Neural cell (in vitro differentiated cells): ENCODE measurements at regions not wholly inside any gene's neighbourhood (a gene's known extent, or its start where the extent isn't known, plus 50 kb on each side); places are given as distances from the start of the nearest gene placed in this dataset.

Experiments used
- H2AFZ ChIP-seq: fragments of 200-600, 300-800 bp; sonication (generic), shearing (Covaris generic); 2 replicates; pipeline ENCODE4 v1.6.0; 2014; ENCODE audit warnings: low read depth, mild to moderate bottlenecking, antibody characterized with exemption, low read length, moderate library complexity
- H3F3A ChIP-seq: fragments of 200-600 bp; shearing (Covaris generic); 2 replicates; pipeline ENCODE4 v1.6.1; 2016; ENCODE audit warnings: mild to moderate bottlenecking, moderate library complexity, mixed read lengths, antibody characterized with exemption, low read length; ENCODE audit not compliant: insufficient read depth, poor library complexity, severe bottlenecking
- H3K27ac ChIP-seq: fragments of 200-600, 300-800 bp; sonication (generic), shearing (Covaris generic); 2 replicates; pipeline ENCODE4 v1.5.1; 2014; ENCODE audit warnings: mild to moderate bottlenecking, low read length, moderate library complexity
- H3K27me3 ChIP-seq: fragments of 300-800, 200-600 bp; sonication (generic), shearing (Covaris generic); 2 replicates; pipeline ENCODE4 v1.6.0; 2014; ENCODE audit warnings: mild to moderate bottlenecking, low read depth, low read length, moderate library complexity; ENCODE audit not compliant: insufficient read depth
- H3K36me3 ChIP-seq: fragments of 300-800, 200-600 bp; sonication (generic), shearing (Covaris generic); 2 replicates; pipeline ENCODE4 v1.5.1; 2014; ENCODE audit warnings: mild to moderate bottlenecking, antibody characterized with exemption, low read length, moderate library complexity; ENCODE audit not compliant: insufficient read depth
- H3K4me2 ChIP-seq: fragments of 300-800, 200-600 bp; sonication (generic), shearing (Covaris generic); 2 replicates; pipeline ENCODE4 v1.6.0; 2014; ENCODE audit warnings: mild to moderate bottlenecking, low read length
- H3K4me3 ChIP-seq: fragments of 300-800, 200-600 bp; sonication (generic), shearing (Covaris generic); 2 replicates; pipeline ENCODE4 v1.5.1; 2014; ENCODE audit warnings: mild to moderate bottlenecking, low read length, moderate library complexity
- H3K79me2 ChIP-seq: fragments of 200-600 bp; shearing (Covaris generic); replicated peaks from 2 replicates; pipeline ENCODE4 v1.6.0; 2014; ENCODE audit warnings: mild to moderate bottlenecking, low read length, moderate library complexity; ENCODE audit not compliant: insufficient read depth
- H3K9ac ChIP-seq: fragments of 300-800, 200-600 bp; sonication (generic), shearing (Covaris generic); 2 replicates; pipeline ENCODE4 v1.6.1; 2016; ENCODE audit warnings: mild to moderate bottlenecking, low read length, mixed read lengths
- H3K9me2 ChIP-seq: fragments of 200-600 bp; shearing (Covaris generic); 2 replicates; pipeline ENCODE4 v1.6.1; 2016; ENCODE audit warnings: mild to moderate bottlenecking, low read length, mixed read lengths; ENCODE audit not compliant: insufficient read depth
- H3K9me3 ChIP-seq: fragments of 200-600, 300-800 bp; sonication (generic), shearing (Covaris generic); 2 replicates; pipeline ENCODE4 v1.6.1; 2016; ENCODE audit warnings: mild to moderate bottlenecking, mixed run types, low read length, moderate library complexity, mixed read lengths
- H4K20me1 ChIP-seq: fragments of 200-600 bp; shearing (Covaris generic); 2 replicates; pipeline ENCODE4 v1.6.1; 2016; ENCODE audit warnings: mild to moderate bottlenecking, mixed run types; ENCODE audit not compliant: insufficient read depth
- CTCF ChIP-seq: fragments of 450-650 bp; IDR thresholded peaks from 2 replicates; pipeline ENCODE4 v1.5.1; 2014; ENCODE audit warnings: antibody characterized with exemption, mild to moderate bottlenecking, moderate library complexity; ENCODE audit not compliant: poor library complexity, severe bottlenecking
- EP300 ChIP-seq: fragments of 450-650 bp; conservative IDR thresholded peaks from 2 replicates; pipeline ENCODE4 v1.6.1; 2014; ENCODE audit warnings: antibody characterized with exemption, mild to moderate bottlenecking, moderate library complexity; ENCODE audit not compliant: poor library complexity, severe bottlenecking
- EZH2 ChIP-seq: fragments of 200-600, 300-800 bp; shearing (Covaris generic), sonication (generic); IDR thresholded peaks from 2 replicates; pipeline ENCODE4 v1.6.1; 2014; ENCODE audit warnings: antibody characterized with exemption, low read length, borderline replicate concordance, mild to moderate bottlenecking; ENCODE audit not compliant: insufficient read depth, poor library complexity, severe bottlenecking
- MXI1 ChIP-seq: fragments of 450-650 bp; conservative IDR thresholded peaks from 2 replicates; pipeline ENCODE4 v1.6.1; 2014; ENCODE audit warnings: antibody characterized with exemption, mild to moderate bottlenecking; ENCODE audit not compliant: poor library complexity, severe bottlenecking
- POLR2AphosphoS5 ChIP-seq: IDR thresholded peaks from 2 replicates; pipeline ENCODE4 v1.6.1; 2012
- RAD21 ChIP-seq: fragments of 450-650 bp; conservative IDR thresholded peaks from 2 replicates; pipeline ENCODE4 v1.6.1; 2014; ENCODE audit warnings: antibody characterized with exemption, mild to moderate bottlenecking, moderate library complexity
- SMC3 ChIP-seq: fragments of 450-650 bp; conservative IDR thresholded peaks from 2 replicates; pipeline ENCODE4 v1.6.1; 2014; ENCODE audit warnings: antibody characterized with exemption, mild to moderate bottlenecking, moderate library complexity; ENCODE audit not compliant: poor library complexity
- TAF1 ChIP-seq: IDR thresholded peaks from 2 replicates; pipeline ENCODE4 v1.6.1; 2012; ENCODE audit warnings: low read depth
- TF ChIP-seq, protein P1 (sequence below): IDR thresholded peaks from 2 replicates; pipeline ENCODE4 v1.6.1; 2012; ENCODE audit warnings: borderline replicate concordance

DNA sequence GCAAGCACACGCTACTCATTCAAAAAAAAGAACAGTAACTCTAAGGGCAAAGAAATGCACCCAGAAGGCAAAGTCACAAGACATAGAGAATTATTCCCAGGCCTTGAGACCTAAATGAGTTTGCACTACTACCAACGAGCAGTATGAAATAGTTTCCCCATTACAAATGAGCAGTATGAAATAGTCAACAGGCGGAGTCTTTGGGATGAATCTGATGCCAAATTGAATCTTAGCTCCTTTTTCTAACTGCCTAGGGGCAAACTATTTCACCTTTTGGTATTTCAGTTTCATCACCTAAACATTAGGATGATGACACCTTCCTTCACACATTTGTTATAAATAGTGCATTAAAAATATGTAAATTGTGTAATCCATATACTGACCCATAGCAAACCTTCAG is 213.0 kb upstream of the FAT4 start:
- no peak overlapping the region for H3K27ac ChIP-seq
- H2AFZ ChIP-seq, result no peak overlapping the region
- TF ChIP-seq, protein P1, sequence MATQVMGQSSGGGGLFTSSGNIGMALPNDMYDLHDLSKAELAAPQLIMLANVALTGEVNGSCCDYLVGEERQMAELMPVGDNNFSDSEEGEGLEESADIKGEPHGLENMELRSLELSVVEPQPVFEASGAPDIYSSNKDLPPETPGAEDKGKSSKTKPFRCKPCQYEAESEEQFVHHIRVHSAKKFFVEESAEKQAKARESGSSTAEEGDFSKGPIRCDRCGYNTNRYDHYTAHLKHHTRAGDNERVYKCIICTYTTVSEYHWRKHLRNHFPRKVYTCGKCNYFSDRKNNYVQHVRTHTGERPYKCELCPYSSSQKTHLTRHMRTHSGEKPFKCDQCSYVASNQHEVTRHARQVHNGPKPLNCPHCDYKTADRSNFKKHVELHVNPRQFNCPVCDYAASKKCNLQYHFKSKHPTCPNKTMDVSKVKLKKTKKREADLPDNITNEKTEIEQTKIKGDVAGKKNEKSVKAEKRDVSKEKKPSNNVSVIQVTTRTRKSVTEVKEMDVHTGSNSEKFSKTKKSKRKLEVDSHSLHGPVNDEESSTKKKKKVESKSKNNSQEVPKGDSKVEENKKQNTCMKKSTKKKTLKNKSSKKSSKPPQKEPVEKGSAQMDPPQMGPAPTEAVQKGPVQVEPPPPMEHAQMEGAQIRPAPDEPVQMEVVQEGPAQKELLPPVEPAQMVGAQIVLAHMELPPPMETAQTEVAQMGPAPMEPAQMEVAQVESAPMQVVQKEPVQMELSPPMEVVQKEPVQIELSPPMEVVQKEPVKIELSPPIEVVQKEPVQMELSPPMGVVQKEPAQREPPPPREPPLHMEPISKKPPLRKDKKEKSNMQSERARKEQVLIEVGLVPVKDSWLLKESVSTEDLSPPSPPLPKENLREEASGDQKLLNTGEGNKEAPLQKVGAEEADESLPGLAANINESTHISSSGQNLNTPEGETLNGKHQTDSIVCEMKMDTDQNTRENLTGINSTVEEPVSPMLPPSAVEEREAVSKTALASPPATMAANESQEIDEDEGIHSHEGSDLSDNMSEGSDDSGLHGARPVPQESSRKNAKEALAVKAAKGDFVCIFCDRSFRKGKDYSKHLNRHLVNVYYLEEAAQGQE, result no peak
- TF ChIP-seq RAD21 (no peak), SMC3 (no peak), EZH2 (no peak), POLR2AphosphoS5 (no peak), CTCF (no peak), MXI1 (no peak), TAF1 (no peak), EP300 (no peak)
- no peaks in the 10 kb centered on the region for H3F3A ChIP-seq
- no peaks in the 10 kb centered on the region for H3K27me3 ChIP-seq
- no peak overlapping the region for H3K9ac ChIP-seq
- H3K4me2 ChIP-seq, result no peak overlapping the region
- no peak overlapping the region for H3K4me3 ChIP-seq
- no peaks in the 10 kb centered on the region for H3K9me3 ChIP-seq
- H3K9me2 ChIP-seq, result no peaks in the 10 kb centered on the region
- no peaks in the 10 kb centered on the region for H4K20me1 ChIP-seq
- no peaks in the 10 kb centered on the region for H3K36me3 ChIP-seq
- no peaks in the 10 kb centered on the region for H3K79me2 ChIP-seq

GRCh38 chr4:125097729-125098128 is 217.0 kb upstream of the FAT4 start:
- TF ChIP-seq RAD21 (no peak), EZH2 (no peak), SMC3 (no peak), CTCF (no peak), MXI1 (no peak), POLR2AphosphoS5 (no peak), TAF1 (no peak), EP300 (no peak)
- TF ChIP-seq, protein P1, result no peak
- Histone ChIP-seq H3K4me3 (no peak overlapping the region), H2AFZ (no peak overlapping the region), H4K20me1 (no peaks in the 10 kb centered on the region), H3K36me3 (no peaks in the 10 kb centered on the region), H3K9me3 (no peaks in the 10 kb centered on the region), H3K79me2 (no peaks in the 10 kb centered on the region), H3K27ac (no peak overlapping the region), H3K9ac (no peak overlapping the region), H3K27me3 (no peaks in the 10 kb centered on the region), H3F3A (no peaks in the 10 kb centered on the region), H3K9me2 (no peaks in the 10 kb centered on the region), H3K4me2 (no peak overlapping the region)
